ENCODE measurements at regions not wholly inside any gene's neighbourhood (a gene's known extent, or its start where the extent isn't known, plus 50 kb on each side); places are given as distances from the start of the nearest gene placed in this dataset.

DNA sequence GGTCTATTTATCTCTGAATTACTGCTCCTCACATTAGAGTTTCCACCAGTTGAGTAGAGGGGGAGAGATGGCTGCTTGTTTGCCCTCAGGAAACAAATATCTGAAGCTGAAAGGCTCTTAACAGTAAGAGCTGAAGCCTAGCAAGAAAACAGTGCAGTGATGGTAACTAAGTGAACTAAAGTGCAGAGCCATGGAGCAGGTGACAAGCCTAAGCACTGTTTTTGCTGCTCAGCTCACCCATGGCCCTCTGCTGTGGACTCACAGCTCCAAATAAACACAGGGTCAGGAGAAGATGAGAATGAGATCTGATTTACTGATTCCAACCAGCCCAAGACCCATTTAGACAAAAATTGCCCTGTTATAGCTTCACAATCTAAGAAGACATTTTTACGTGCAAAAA lies 118.4 kb downstream of the ETAA1 start:
- Histone ChIP-seq H4K20me1 (no peaks in the 10 kb centered on the region), H3K27ac (no peak overlapping the region), H3K36me3 (no peaks in the 10 kb centered on the region), H3K27me3 (no peaks in the 10 kb centered on the region), H3K4me3 (no peak overlapping the region), H3K9ac (no peak overlapping the region), H3K4me1 (no peaks in the 10 kb centered on the region), H3K4me2 (no peak overlapping the region), H3K9me3 (no peaks in the 10 kb centered on the region)
- no peak for TF ChIP-seq Cebpa-rat (IDR thresholded peaks at IDR 0.05)

DNA sequence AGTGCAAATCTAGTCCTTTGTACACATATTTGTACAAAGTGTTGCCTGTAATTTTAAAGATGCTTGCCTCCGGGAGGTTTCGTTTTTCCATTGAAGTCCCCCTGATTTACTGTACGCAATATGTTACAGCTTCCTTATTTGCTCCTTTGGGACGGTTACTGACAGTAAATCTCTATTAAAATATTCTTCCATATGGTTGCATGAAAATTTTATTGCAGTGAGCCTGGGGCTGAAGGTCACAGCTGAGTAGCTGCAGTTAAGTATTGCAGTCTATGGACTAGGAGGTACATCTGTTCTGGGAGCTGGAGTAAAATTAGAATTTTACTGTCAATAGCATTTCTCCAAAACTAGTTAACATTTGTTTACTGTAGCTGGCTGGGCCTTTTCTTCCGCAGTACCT lies 119.2 kb downstream of the ETAA1 start:
- H3K36me3 ChIP-seq = no peaks in the 10 kb centered on the region
- no peaks in the 10 kb centered on the region for H3K9me3 ChIP-seq
- H3K4me2 ChIP-seq = no peak overlapping the region
- H4K20me1 ChIP-seq = no peaks in the 10 kb centered on the region
- H3K27me3 ChIP-seq = no peaks in the 10 kb centered on the region
- H3K4me3 ChIP-seq = no peak overlapping the region
- TF ChIP-seq Cebpa-rat (IDR thresholded peaks at IDR 0.05) = no peak
- H3K4me1 ChIP-seq = no peaks in the 10 kb centered on the region
- no peak overlapping the region for H3K27ac ChIP-seq
- no peak overlapping the region for H3K9ac ChIP-seq

DNA sequence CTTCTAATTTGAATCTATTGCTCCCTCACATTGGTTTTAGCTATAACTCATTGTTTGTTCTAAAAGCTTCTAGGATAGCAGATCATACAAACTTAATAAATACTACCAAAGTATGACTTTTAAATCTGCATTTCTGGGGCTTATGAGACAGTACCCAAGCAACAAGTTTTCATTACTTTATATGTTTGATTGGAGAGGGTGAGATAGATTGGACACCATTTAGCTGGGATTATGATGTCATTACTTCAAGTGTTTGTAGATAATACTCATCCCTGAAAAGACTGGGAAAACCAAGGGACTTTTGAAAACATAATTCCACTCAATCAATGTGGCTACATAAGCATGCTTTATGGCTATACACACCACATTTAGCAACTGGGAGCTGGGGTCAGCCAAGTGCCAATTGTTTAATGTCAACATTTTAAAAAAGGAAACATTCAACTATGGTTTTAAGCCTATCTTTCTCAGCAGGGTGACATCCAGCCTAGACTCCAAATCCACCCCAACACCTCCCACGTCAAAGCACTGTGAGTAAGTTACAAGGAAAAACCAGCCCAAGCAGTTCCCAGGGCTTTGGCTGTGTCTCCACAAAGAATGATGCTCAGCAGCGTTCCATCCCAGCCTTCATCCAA lies 119.9 kb downstream of the ETAA1 start:
- no peaks in the 10 kb centered on the region for H3K9me3 ChIP-seq
- H4K20me1 ChIP-seq = no peaks in the 10 kb centered on the region
- no peak overlapping the region for H3K4me3 ChIP-seq
- H3K36me3 ChIP-seq = no peaks in the 10 kb centered on the region
- H3K4me2 ChIP-seq = no peak overlapping the region
- no peak overlapping the region for H3K9ac ChIP-seq
- H3K4me1 ChIP-seq = no peaks in the 10 kb centered on the region
- H3K27ac ChIP-seq = no peak overlapping the region
- TF ChIP-seq Cebpa-rat (IDR thresholded peaks at IDR 0.05) = no peak
- no peaks in the 10 kb centered on the region for H3K27me3 ChIP-seq

DNA sequence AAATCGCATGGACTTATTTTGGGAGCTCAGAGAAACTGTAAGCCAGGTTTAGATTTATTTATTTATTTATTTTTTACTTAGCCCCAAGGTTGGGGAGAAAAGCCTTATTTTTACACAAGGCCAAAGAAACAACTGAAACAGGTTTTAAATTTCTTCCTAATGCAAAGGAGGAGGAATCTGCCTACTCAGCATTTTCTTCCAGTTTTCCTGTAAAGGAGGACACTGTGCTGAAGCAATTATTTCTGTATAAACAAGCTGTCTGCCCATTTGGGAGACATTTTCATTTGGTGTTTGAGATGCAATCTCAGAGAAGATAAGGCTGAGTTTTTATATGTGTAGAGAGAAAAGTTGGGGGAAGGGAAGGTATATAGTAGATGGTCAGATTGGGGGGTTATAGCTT lies 125.0 kb downstream of the ETAA1 start:
- no peaks in the 10 kb centered on the region for H4K20me1 ChIP-seq
- no peak overlapping the region for H3K27ac ChIP-seq
- H3K36me3 ChIP-seq = no peaks in the 10 kb centered on the region
- no peaks in the 10 kb centered on the region for H3K9me3 ChIP-seq
- H3K4me3 ChIP-seq = no peak overlapping the region
- H3K9ac ChIP-seq = no peak overlapping the region
- H3K4me1 ChIP-seq = no peaks in the 10 kb centered on the region
- TF ChIP-seq Cebpa-rat (IDR thresholded peaks at IDR 0.05) = no peak
- no peak overlapping the region for H3K4me2 ChIP-seq
- no peaks in the 10 kb centered on the region for H3K27me3 ChIP-seq

DNA sequence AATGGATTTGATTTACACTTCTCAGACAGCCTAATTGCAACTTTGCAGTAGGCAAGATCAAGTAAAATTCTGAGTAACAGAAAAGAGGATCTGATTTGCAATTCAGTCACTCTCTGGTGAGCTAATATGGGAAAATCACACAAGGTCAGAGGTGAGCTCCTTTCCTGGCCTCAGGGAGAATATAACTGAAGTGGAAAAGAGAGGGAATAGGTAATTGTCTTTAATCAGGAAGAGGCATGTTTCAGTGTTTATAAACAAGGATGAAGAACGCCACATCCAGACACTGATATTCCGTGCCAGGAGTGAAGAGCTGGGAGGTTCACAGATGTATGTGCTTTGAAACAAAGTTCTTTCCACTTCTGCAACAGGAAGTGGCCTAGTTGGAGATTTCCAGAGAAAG lies 127.1 kb downstream of the ETAA1 start:
- no peak overlapping the region for H3K27ac ChIP-seq

DNA sequence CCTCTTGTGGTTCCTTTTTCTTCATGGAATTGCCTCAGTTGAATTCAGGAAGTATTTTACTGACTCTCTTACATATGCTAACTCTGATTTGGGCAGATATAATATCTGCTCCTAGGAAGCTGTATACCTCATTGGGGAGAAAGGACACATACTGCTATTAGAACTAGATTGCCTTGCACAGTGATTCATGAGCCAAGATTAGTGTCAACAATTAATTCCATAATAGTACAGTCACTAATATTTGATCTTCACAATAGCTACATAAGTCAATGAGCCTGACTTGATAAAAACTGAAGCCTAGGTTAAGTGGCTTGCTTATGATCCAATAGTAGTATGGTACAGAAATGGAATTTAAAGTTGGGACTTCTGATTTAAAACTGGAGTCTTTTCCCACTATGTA lies 127.6 kb downstream of the ETAA1 start:
- H3K4me1 ChIP-seq = no peaks in the 10 kb centered on the region
- no peak overlapping the region for H3K4me2 ChIP-seq
- TF ChIP-seq Cebpa-rat (IDR thresholded peaks at IDR 0.05) = no peak
- H3K4me3 ChIP-seq = no peak overlapping the region
- H3K36me3 ChIP-seq = no peaks in the 10 kb centered on the region
- H3K9ac ChIP-seq = no peak overlapping the region
- no peaks in the 10 kb centered on the region for H3K27me3 ChIP-seq
- no peaks in the 10 kb centered on the region for H4K20me1 ChIP-seq
- H3K9me3 ChIP-seq = no peaks in the 10 kb centered on the region
- H3K27ac ChIP-seq = no peak overlapping the region

More for the DNA sequence above, 127.1 kb downstream of the ETAA1 start:
- H3K4me3 ChIP-seq = no peak overlapping the region
- no peaks in the 10 kb centered on the region for H4K20me1 ChIP-seq
- H3K4me1 ChIP-seq = no peaks in the 10 kb centered on the region
- H3K9ac ChIP-seq = no peak overlapping the region
- no peak overlapping the region for H3K4me2 ChIP-seq
- TF ChIP-seq Cebpa-rat (IDR thresholded peaks at IDR 0.05) = no peak
- no peaks in the 10 kb centered on the region for H3K27me3 ChIP-seq
- H3K9me3 ChIP-seq = no peaks in the 10 kb centered on the region
- H3K36me3 ChIP-seq = no peaks in the 10 kb centered on the region

DNA sequence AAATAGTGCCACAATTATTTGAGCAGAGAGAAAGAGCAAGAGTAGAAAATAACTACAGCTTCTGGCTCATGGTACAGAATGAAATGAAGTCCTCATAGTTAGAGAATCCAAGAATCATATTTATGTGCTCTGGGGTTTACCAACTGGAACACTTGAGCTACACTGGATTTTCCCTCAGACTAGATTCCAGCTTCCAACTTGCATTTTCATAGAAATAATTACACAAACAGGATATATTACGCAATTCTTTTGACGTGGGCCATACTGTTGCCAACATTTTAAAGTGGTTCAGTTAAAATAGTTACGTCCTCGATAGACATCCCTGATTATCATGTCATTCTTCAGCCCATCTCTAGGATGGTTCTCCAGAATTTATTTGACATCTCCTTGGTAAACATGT lies 129.2 kb downstream of the ETAA1 start:
- TF ChIP-seq Cebpa-rat (IDR thresholded peaks at IDR 0.05) = peak; percentile 83; the same call in 1 of the 2 replicates
- no peaks in the 10 kb centered on the region for H3K36me3 ChIP-seq
- no peaks in the 10 kb centered on the region for H3K9me3 ChIP-seq
- no peak overlapping the region for H3K27ac ChIP-seq
- no peaks in the 10 kb centered on the region for H4K20me1 ChIP-seq
- H3K4me1 ChIP-seq = no peaks in the 10 kb centered on the region
- H3K4me3 ChIP-seq = no peak overlapping the region
- H3K9ac ChIP-seq = no peak overlapping the region
- H3K27me3 ChIP-seq = no peaks in the 10 kb centered on the region
- H3K4me2 ChIP-seq = no peak overlapping the region

DNA sequence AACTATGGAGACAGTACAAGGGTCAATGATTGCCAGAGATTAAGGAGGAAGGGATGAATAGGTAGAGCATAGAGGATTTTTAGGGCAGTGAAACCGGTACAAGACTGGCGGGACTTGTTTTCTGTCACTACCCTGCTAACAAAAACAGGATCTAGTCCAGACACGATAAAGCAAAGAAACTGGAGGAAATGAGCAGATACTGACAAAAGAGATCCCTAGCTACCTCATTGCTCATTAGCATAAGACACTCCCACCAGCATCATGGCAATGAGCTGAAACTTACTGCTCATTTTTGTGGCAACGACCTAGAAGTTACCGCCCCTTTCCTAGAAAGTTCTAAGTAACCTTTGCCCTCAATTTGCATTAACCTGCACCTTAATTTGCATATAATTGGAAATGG lies 131.2 kb downstream of the ETAA1 start:
- H3K4me3 ChIP-seq = no peak overlapping the region
- no peaks in the 10 kb centered on the region for H3K36me3 ChIP-seq
- no peaks in the 10 kb centered on the region for H4K20me1 ChIP-seq
- no peaks in the 10 kb centered on the region for H3K4me1 ChIP-seq
- no peaks in the 10 kb centered on the region for H3K27me3 ChIP-seq
- H3K9me3 ChIP-seq = no peaks in the 10 kb centered on the region
- no peak overlapping the region for H3K27ac ChIP-seq
- H3K4me2 ChIP-seq = no peak overlapping the region
- H3K9ac ChIP-seq = no peak overlapping the region
- no peak for TF ChIP-seq Cebpa-rat (IDR thresholded peaks at IDR 0.05)

DNA sequence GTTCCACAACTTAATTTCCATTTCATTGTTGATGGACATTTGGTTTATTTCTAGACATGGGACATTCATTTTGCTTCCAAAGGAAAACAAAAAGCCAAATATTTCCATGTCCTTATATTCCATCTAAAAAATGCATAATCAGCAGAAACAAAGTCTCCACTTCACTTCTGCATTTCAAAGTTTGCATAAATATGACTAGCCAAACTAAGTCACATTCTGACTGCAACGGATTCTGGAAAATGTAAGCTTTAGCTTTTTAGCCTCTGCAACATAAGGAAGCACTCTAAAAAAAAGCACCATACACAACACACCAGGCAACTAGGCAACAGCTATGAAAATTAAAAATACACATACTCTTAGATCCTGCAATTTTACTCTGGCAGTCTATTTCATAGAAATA lies 135.3 kb downstream of the ETAA1 start:
- Histone ChIP-seq H3K27ac (no peak overlapping the region), H3K9me3 (no peaks in the 10 kb centered on the region), H3K4me2 (no peak overlapping the region), H3K27me3 (no peaks in the 10 kb centered on the region), H3K9ac (no peak overlapping the region), H3K36me3 (no peaks in the 10 kb centered on the region), H4K20me1 (no peaks in the 10 kb centered on the region), H3K4me3 (no peak overlapping the region), H3K4me1 (no peaks in the 10 kb centered on the region)
- no peak for TF ChIP-seq Cebpa-rat (IDR thresholded peaks at IDR 0.05)

DNA sequence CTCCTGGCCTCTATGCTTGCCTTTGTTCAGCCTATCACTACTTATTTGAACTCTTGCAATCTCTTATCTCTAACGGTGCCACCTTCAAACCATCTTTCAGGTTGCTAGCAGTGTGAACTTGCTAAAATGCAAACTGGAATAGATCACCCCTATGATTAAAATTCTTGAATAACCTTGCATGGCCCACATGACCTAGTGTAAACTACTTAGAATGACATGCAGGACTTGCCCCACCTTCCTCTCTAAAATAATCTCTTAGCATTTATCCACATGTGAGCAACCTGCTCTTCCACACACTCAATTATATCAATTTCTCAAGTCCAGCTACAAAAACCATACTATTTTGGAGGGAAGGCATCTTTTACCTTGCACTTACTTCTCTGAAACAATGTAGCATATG lies 137.6 kb downstream of the ETAA1 start:
- peaks cover 5% of the 10 kb centered on the region for H3K9me3 ChIP-seq
- no peak overlapping the region for H3K4me2 ChIP-seq
- H3K36me3 ChIP-seq = no peaks in the 10 kb centered on the region
- H3K4me3 ChIP-seq = no peak overlapping the region
- H3K27me3 ChIP-seq = no peaks in the 10 kb centered on the region
- H3K4me1 ChIP-seq = no peaks in the 10 kb centered on the region
- TF ChIP-seq Cebpa-rat (IDR thresholded peaks at IDR 0.05) = no peak
- H3K27ac ChIP-seq = no peak overlapping the region
- H3K9ac ChIP-seq = no peak overlapping the region
- H4K20me1 ChIP-seq = no peaks in the 10 kb centered on the region

DNA sequence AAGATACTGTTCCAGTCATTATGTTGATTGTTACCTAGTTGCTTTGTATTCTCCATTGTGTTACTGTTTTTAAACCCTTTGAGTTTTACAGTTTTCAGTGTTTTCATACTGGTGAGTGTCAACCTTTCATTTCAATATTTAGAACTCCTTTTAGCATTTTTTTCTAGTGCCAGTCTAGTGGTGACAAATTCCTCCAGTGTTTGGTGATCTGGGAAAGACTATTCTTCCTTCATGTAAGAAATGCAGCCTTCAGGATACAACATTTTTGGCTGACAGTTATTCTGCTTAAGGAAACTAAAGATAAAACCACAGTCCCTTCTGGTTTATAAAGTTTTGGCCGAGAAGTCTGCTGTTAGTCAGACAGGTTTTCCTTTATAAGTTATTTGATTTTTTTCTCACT lies 143.8 kb downstream of the ETAA1 start:
- H3K9ac ChIP-seq = no peak overlapping the region
- no peak for TF ChIP-seq Cebpa-rat (IDR thresholded peaks at IDR 0.05)
- H3K27me3 ChIP-seq = no peaks in the 10 kb centered on the region
- peaks cover 37% of the 10 kb centered on the region for H3K9me3 ChIP-seq
- no peak overlapping the region for H3K4me3 ChIP-seq
- no peaks in the 10 kb centered on the region for H4K20me1 ChIP-seq
- H3K4me2 ChIP-seq = no peak overlapping the region
- no peak overlapping the region for H3K27ac ChIP-seq
- no peaks in the 10 kb centered on the region for H3K4me1 ChIP-seq
- no peaks in the 10 kb centered on the region for H3K36me3 ChIP-seq

All from BLaER1 (cell line).